RWPE2 (cell line): ENCODE measurements at regions not wholly inside any gene's neighbourhood (a gene's known extent, or its start where the extent isn't known, plus 50 kb on each side); places are given as distances from the start of the nearest gene placed in this dataset.
"Not testable (repeated sequence)": the region's sequence is repeated elsewhere in the genome, so short reads cannot be mapped to it uniquely, and the experiment has no call there.

Experiments used
- ATAC-seq: fragments of 200-7000 bp; cut with Tn5 transposase; 3 replicates; pipeline ENCODE4 v1.9.1; 2021; ENCODE audit warnings: low read depth
- DNase-seq: peaks from one replicate; pipeline ENCODE4 v3.0.0-alpha.2; 2020; ENCODE audit warnings: low spot score
- H3K27ac ChIP-seq: fragments of 450-650 bp; 2 replicates; pipeline ENCODE4 v1.5.1; 2017; ENCODE audit warnings: mild to moderate bottlenecking; ENCODE audit not compliant: poor library complexity, severe bottlenecking
- H3K27me3 ChIP-seq: fragments of 250-450 bp; sonication (Bioruptor Pico); 2 replicates; pipeline ENCODE4 v1.5.1; 2021; ENCODE audit warnings: mild to moderate bottlenecking, moderate library complexity; ENCODE audit not compliant: insufficient read depth, poor library complexity, severe bottlenecking
- H3K36me3 ChIP-seq: fragments of 250-450 bp; sonication (Bioruptor Pico); 2 replicates; pipeline ENCODE4 v1.5.1; 2020; ENCODE audit warnings: low read depth, mild to moderate bottlenecking, moderate library complexity
- H3K4me1 ChIP-seq: fragments of 250-450 bp; sonication (Bioruptor Pico); 2 replicates; pipeline ENCODE4 v1.5.1; 2021; ENCODE audit warnings: mild to moderate bottlenecking, moderate library complexity; ENCODE audit not compliant: insufficient read depth, poor library complexity, severe bottlenecking
- H3K4me3 ChIP-seq: fragments of 250-450 bp; sonication (Bioruptor Pico); 2 replicates; pipeline ENCODE4 v1.5.1; 2021; ENCODE audit warnings: mild to moderate bottlenecking, moderate library complexity; ENCODE audit not compliant: severe bottlenecking
- H3K9me3 ChIP-seq: fragments of 250-450 bp; sonication (Bioruptor Pico); 2 replicates; pipeline ENCODE4 v1.5.1; 2021; ENCODE audit warnings: mild to moderate bottlenecking, moderate library complexity; ENCODE audit not compliant: severe bottlenecking
- TF ChIP-seq, protein P1 (sequence below): fragments of 450-650 bp; IDR thresholded peaks from one replicate; pipeline ENCODE4 v1.5.1; 2017; ENCODE audit warnings: mild to moderate bottlenecking, moderate library complexity; ENCODE audit not compliant: poor library complexity, severe bottlenecking

DNA sequence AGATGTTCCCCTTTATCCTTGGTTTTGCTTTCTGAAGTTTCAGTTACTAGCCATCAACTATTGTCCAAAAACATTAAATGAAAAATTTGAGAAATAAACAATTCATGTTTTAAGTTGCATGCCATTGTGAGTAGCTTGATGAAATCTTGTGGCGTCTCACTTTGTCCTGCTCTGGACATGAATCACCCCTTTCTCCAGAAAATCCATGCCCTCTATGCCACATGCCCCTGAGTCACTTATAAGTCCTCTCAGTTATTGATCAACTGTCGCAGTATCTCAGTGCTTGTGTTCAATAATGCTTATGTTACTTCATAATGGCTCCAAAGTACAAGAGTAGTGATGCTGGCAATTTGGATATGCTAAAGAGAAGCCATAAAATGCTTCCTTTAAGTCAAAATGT is 208.0 kb upstream of the FERD3L start:
- Histone ChIP-seq H3K36me3 (no peaks in the 10 kb centered on the region), H3K27ac (no peak overlapping the region), H3K4me1 (no peaks in the 10 kb centered on the region), H3K9me3 (no peaks in the 10 kb centered on the region), H3K27me3 (no peaks in the 10 kb centered on the region), H3K4me3 (no peak overlapping the region)
- no peak for DNase-seq
- ATAC-seq, result no peak
- TF ChIP-seq, protein P1, sequence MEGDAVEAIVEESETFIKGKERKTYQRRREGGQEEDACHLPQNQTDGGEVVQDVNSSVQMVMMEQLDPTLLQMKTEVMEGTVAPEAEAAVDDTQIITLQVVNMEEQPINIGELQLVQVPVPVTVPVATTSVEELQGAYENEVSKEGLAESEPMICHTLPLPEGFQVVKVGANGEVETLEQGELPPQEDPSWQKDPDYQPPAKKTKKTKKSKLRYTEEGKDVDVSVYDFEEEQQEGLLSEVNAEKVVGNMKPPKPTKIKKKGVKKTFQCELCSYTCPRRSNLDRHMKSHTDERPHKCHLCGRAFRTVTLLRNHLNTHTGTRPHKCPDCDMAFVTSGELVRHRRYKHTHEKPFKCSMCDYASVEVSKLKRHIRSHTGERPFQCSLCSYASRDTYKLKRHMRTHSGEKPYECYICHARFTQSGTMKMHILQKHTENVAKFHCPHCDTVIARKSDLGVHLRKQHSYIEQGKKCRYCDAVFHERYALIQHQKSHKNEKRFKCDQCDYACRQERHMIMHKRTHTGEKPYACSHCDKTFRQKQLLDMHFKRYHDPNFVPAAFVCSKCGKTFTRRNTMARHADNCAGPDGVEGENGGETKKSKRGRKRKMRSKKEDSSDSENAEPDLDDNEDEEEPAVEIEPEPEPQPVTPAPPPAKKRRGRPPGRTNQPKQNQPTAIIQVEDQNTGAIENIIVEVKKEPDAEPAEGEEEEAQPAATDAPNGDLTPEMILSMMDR, result no peak

DNA sequence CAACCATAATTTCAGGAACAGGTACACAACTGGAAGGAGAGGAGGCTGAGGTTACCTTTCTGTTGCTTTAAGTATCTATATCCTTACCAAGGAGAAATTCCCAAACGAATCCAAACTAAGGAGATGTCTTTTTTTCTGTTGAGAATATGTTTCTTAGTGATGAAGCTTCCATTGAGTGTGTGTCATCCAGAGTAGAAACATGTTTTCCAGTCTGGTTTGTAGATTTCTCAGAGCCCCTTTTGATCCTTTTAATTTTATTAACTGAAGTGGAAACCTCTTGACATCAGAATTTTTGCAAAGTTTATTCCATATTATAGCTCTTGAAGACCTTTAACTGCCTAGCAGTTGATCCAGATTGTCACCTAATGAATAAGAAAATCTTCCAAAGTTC is 207.1 kb upstream of the FERD3L start:
- Histone ChIP-seq H3K4me1 (no peaks in the 10 kb centered on the region), H3K9me3 (no peaks in the 10 kb centered on the region), H3K27me3 (no peaks in the 10 kb centered on the region), H3K36me3 (no peaks in the 10 kb centered on the region), H3K27ac (no peak overlapping the region), H3K4me3 (no peak overlapping the region)
- DNase-seq, result no peak
- TF ChIP-seq, protein P1, result no peak
- ATAC-seq, result no peak

DNA sequence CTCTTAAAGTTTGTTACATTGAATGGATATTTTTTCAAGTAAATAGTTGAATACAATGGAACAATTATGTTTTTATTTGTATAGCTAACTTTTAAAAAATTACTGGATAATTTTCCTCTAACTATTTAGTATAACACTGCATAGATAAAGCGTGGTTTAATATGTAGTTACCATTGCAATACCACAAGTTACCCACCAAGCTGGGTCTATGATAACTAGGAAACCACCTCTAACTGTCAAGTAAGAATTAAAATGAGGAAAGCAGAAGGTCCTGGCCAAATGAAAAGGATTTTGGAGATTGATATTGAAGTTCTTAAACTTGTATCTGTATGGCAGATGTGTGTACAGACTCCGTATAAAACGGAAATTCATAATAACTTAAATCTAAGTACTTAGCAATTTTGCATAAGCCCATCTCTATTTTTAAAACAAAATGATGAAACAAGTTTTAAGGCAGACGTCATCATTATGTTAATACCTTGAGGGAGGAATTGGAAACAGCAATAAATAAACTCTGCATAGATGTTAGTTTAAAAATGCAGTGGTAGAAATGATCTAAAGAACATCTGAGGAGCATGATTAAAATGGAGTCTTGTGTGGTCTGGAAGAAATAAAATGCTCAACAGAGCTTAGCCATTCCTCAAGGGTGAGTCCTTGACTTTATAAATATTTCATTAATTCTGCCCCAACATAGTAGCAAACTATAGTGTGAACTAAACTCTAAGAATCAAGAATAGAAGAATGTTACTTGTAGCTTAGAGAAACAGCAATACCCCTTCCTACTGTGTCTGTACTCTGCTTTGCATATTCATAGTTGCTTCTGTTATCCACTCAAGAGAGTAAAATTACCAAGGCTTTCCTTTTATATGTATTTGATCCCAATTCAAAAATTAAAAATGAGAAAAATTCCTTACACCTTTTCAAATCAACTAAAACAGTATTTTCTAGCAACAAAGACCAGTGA is 206.4 kb upstream of the FERD3L start:
- Histone ChIP-seq H3K4me3 (no peak overlapping the region), H3K27ac (no peak overlapping the region), H3K27me3 (no peaks in the 10 kb centered on the region), H3K9me3 (no peaks in the 10 kb centered on the region), H3K4me1 (no peaks in the 10 kb centered on the region), H3K36me3 (no peaks in the 10 kb centered on the region)
- TF ChIP-seq, protein P1, result no peak
- ATAC-seq (no peak), DNase-seq (no peak)

DNA sequence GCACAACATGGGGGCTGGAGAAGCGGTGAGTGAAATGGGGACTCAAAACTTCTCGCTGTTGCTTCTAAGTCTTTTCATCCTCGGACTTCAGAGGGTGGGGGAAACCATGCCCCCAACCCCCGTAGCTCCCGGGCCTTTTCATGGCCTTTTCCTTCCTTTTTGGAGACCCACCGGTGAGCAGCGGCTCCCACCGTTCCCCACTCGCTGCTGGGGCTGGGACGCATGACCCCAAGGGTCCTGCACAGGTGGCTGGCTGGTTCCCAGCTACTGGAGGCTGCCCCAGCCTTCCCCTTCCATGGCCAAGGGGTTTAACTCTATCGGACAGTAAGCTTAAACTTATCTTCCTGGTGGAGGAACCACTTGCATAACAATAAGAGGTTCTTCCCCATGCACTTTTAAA is 194.3 kb upstream of the FERD3L start:
- H3K27ac ChIP-seq, result no peak overlapping the region
- H3K27me3 ChIP-seq, result no peaks in the 10 kb centered on the region
- DNase-seq (no peak), ATAC-seq (no peak)
- no peaks in the 10 kb centered on the region for H3K36me3 ChIP-seq
- no peak overlapping the region for H3K4me3 ChIP-seq
- H3K4me1 ChIP-seq, result no peaks in the 10 kb centered on the region
- no peaks in the 10 kb centered on the region for H3K9me3 ChIP-seq
- TF ChIP-seq, protein P1, result no peak

DNA sequence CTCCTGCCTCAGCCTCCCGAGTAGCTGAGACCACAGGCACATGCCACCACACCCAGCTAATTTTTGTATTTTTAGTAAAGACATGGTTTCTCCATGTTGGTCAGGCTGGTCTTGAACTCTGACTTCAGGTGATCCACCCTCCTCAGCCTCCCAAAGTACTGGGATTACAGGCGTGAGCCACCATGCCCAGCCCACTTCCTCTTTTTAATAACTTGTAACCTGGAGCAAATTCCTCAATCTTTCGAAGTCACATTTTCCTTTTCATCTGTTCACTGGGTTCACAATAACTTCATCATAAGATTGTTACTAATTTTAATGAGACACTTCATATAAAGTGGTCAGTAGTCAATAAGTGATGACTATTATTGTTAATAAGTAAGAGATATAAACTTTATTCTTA is 193.3 kb upstream of the FERD3L start:
- H3K27me3 ChIP-seq, DNase-seq, H3K9me3 ChIP-seq, H3K36me3 ChIP-seq, H3K4me3 ChIP-seq, H3K4me1 ChIP-seq, H3K27ac ChIP-seq, ATAC-seq: not testable (repeated sequence)
